Prostate gland (tissue), 2 donors: ENCODE measurements at regions not wholly inside any gene's neighbourhood (a gene's known extent, or its start where the extent isn't known, plus 50 kb on each side); places are given as distances from the start of the nearest gene placed in this dataset.

Source experiments
- POLR2A ChIP-seq: fragments of 450-650 bp; IDR thresholded peaks from one replicate; pipeline ENCODE4 v1.6.1; 2016; ENCODE audit warnings: antibody characterized with exemption, mild to moderate bottlenecking
- TF ChIP-seq, protein P1 (sequence below), 4 experiments: fragments of 200-600 bp in 2 of 4; fragments of 450-650 bp in 2 of 4; sonication (generic) in 2 of 4; IDR thresholded peaks; 1 replicate in 3 of 4; 2 replicates in 1 of 4; pipeline ENCODE4 v1.5.1; 2016 to 2019; ENCODE audit warnings: antibody characterized with exemption in 4 of 4, mild to moderate bottlenecking in 2 of 4, moderate library complexity in 2 of 4

DNA sequence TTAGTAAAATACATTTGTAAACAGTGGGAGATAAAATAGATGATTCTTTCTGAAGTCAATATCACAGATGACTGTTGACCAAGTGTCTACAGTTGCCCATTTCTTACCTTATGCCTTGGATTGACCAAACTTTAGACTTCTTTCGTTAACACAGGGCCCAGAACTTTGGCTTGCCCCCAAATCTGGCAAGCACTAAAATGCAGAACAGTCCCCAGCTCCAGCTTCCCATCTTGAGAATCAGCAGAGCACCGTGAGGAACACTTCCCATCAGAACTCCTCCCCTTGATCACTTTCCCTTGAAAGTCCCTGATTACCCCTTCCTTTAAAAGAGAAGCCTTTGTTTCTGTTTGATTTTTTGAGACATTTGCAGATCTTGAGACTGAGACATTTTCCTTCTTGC, 1039.9 kb downstream of the TLE1 start:
- TF ChIP-seq, protein P1, sequence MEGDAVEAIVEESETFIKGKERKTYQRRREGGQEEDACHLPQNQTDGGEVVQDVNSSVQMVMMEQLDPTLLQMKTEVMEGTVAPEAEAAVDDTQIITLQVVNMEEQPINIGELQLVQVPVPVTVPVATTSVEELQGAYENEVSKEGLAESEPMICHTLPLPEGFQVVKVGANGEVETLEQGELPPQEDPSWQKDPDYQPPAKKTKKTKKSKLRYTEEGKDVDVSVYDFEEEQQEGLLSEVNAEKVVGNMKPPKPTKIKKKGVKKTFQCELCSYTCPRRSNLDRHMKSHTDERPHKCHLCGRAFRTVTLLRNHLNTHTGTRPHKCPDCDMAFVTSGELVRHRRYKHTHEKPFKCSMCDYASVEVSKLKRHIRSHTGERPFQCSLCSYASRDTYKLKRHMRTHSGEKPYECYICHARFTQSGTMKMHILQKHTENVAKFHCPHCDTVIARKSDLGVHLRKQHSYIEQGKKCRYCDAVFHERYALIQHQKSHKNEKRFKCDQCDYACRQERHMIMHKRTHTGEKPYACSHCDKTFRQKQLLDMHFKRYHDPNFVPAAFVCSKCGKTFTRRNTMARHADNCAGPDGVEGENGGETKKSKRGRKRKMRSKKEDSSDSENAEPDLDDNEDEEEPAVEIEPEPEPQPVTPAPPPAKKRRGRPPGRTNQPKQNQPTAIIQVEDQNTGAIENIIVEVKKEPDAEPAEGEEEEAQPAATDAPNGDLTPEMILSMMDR (IDR thresholded peaks at IDR 0.05): no peak
- no peak for TF ChIP-seq POLR2A
